Progenitor cell of endocrine pancreas (in vitro differentiated cells): ENCODE measurements at regions not wholly inside any gene's neighbourhood (a gene's known extent, or its start where the extent isn't known, plus 50 kb on each side); places are given as distances from the start of the nearest gene placed in this dataset.

Source experiments
- DNase-seq: peaks from one replicate; pipeline ENCODE4 v3.0.0; 2021; ENCODE audit warnings: low spot score; ENCODE audit not compliant: unreplicated experiment
- H3K27ac Mint-ChIP-seq: 2 replicates; pipeline ENCODE4 v1.8.0; 2021; ENCODE audit warnings: mild to moderate bottlenecking, moderate library complexity, mixed read lengths
- H3K27me3 Mint-ChIP-seq: 2 replicates; pipeline ENCODE4 v1.8.0; 2021; ENCODE audit warnings: mixed read lengths
- H3K36me3 Mint-ChIP-seq: 2 replicates; pipeline ENCODE4 v1.8.0; 2022; ENCODE audit warnings: mixed read lengths; ENCODE audit not compliant: insufficient read depth
- H3K4me1 Mint-ChIP-seq: 2 replicates; pipeline ENCODE4 v1.8.0; 2021; ENCODE audit warnings: low read depth, mixed read lengths
- H3K4me3 Mint-ChIP-seq: 2 replicates; pipeline ENCODE4 v1.8.0; 2021; ENCODE audit warnings: low read depth, mild to moderate bottlenecking, moderate library complexity, mixed read lengths
- H3K9me3 Mint-ChIP-seq: 2 replicates; pipeline ENCODE4 v1.8.0; 2021; ENCODE audit warnings: low read depth, mixed read lengths
- CTCF ChIP-seq: fragments of 200-600 bp; sonication (generic); IDR thresholded peaks from one replicate; pipeline ENCODE4 v1.5.0; 2021; ENCODE audit warnings: antibody characterized with exemption, mild to moderate bottlenecking; ENCODE audit not compliant: unreplicated experiment

- H3K27ac Mint-ChIP-seq = no peak overlapping the region
- H3K4me3 Mint-ChIP-seq = no peak overlapping the region
- TF ChIP-seq CTCF = peak; percentile 51
- H3K36me3 Mint-ChIP-seq = no peaks in the 10 kb centered on the region
- peaks cover 6% of the 10 kb centered on the region for H3K27me3 Mint-ChIP-seq
- no peak for DNase-seq
- peaks cover 4% of the 10 kb centered on the region for H3K4me1 Mint-ChIP-seq
- H3K9me3 Mint-ChIP-seq = no peaks in the 10 kb centered on the region
These were observed 425.9 kb downstream of the TMEM135 start for GRCh38 chr11:87463486-87464102.

- Mint-ChIP-seq H3K27me3 (peaks cover 6% of the 10 kb centered on the region), H3K36me3 (no peaks in the 10 kb centered on the region), H3K9me3 (no peaks in the 10 kb centered on the region), H3K4me3 (no peak overlapping the region), H3K27ac (no peak overlapping the region), H3K4me1 (peaks cover 3% of the 10 kb centered on the region)
- DNase-seq = no peak
- TF ChIP-seq CTCF = no peak
These were observed 424.4 kb downstream of the TMEM135 start for GRCh38 chr11:87462171-87462570.

GRCh38 chr11:87460842-87461637 is 423.3 kb downstream of the TMEM135 start:
- Mint-ChIP-seq H3K36me3 (no peaks in the 10 kb centered on the region), H3K27me3 (peaks cover 3% of the 10 kb centered on the region), H3K4me1 (peaks cover 3% of the 10 kb centered on the region), H3K9me3 (no peaks in the 10 kb centered on the region), H3K27ac (no peak overlapping the region), H3K4me3 (no peak overlapping the region)
- no peak for TF ChIP-seq CTCF
- no peak for DNase-seq

GRCh38 chr11:87460279-87460678 is 422.5 kb downstream of the TMEM135 start:
- Mint-ChIP-seq H3K27ac (no peak overlapping the region), H3K9me3 (no peaks in the 10 kb centered on the region), H3K4me3 (no peak overlapping the region), H3K4me1 (no peaks in the 10 kb centered on the region), H3K27me3 (peaks cover 3% of the 10 kb centered on the region), H3K36me3 (no peaks in the 10 kb centered on the region)
- TF ChIP-seq CTCF = no peak
- DNase-seq = no peak

- Mint-ChIP-seq H3K36me3 (no peaks in the 10 kb centered on the region), H3K27ac (no peak overlapping the region), H3K27me3 (peaks cover 1% of the 10 kb centered on the region), H3K4me3 (no peak overlapping the region), H3K9me3 (no peaks in the 10 kb centered on the region), H3K4me1 (no peaks in the 10 kb centered on the region)
- no peak for DNase-seq
- no peak for TF ChIP-seq CTCF
These were observed 421.6 kb downstream of the TMEM135 start for GRCh38 chr11:87459351-87459750.
